ENCODE measurements at regions not wholly inside any gene's neighbourhood (a gene's known extent, or its start where the extent isn't known, plus 50 kb on each side); places are given as distances from the start of the nearest gene placed in this dataset.

- H3K27ac ChIP-seq (ENCODE audit: low read depth in 1 of 3, low read length in 2 of 3) = no peak overlapping the region
- FAIRE-seq = no peak
- no peaks in the 10 kb centered on the region for H3K4me1 ChIP-seq (ENCODE audit: control insufficient read depth in 3 of 3, insufficient read depth in 2 of 3, low read depth in 1 of 3, low read length in 2 of 3)
- H3K36me3 ChIP-seq (ENCODE audit: control insufficient read depth in 3 of 3, insufficient read depth in 2 of 3, low read depth in 1 of 3, low read length in 3 of 3) = no peaks in the 10 kb centered on the region
- DNase-seq = no peak
- 60 to 69% (median 61%) methylated on average over 4 of the region's 4 CpGs for WGBS, 3 donors
- H3K27me3 ChIP-seq (ENCODE audit: control insufficient read depth in 3 of 3, insufficient read depth in 3 of 3, low read length in 3 of 3) = peaks cover 0 to 21% (median 0%) of the 10 kb centered on the region in 3 donors
- peaks cover 0 to 2% of the 10 kb centered on the region in 2 donors for H3K9me3 ChIP-seq (ENCODE audit: control insufficient read depth in 2 of 2, insufficient read depth in 1 of 2, low read depth in 1 of 2, low read length in 1 of 2)
- no peak overlapping the region for H3K4me3 ChIP-seq (ENCODE audit: low read depth in 1 of 3, low read length in 3 of 3)
Observed at GRCh38 chr16:54576785-54577184, 290.2 kb upstream of the IRX3 start.

- Histone ChIP-seq H3K4me3 (ENCODE audit: low read depth in 1 of 3, low read length in 3 of 3) (no peak overlapping the region), H3K4me1 (ENCODE audit: control insufficient read depth in 3 of 3, insufficient read depth in 2 of 3, low read depth in 1 of 3, low read length in 2 of 3) (no peaks in the 10 kb centered on the region), H3K27me3 (ENCODE audit: control insufficient read depth in 3 of 3, insufficient read depth in 3 of 3, low read length in 3 of 3) (no peaks in the 10 kb centered on the region), H3K36me3 (ENCODE audit: control insufficient read depth in 3 of 3, insufficient read depth in 2 of 3, low read depth in 1 of 3, low read length in 3 of 3) (no peaks in the 10 kb centered on the region), H3K27ac (ENCODE audit: low read depth in 1 of 3, low read length in 2 of 3) (no peak overlapping the region), H3K9me3 (ENCODE audit: control insufficient read depth in 2 of 2, insufficient read depth in 1 of 2, low read depth in 1 of 2, low read length in 1 of 2) (no peaks in the 10 kb centered on the region)
- 61 to 69% (median 66%) methylated on average over 9 of the region's 9 CpGs for WGBS, 3 donors
- no peak for DNase-seq
- FAIRE-seq = no peak
Observed at GRCh38 chr16:54568906-54569807, 282.6 kb upstream of the IRX3 start.

DNA sequence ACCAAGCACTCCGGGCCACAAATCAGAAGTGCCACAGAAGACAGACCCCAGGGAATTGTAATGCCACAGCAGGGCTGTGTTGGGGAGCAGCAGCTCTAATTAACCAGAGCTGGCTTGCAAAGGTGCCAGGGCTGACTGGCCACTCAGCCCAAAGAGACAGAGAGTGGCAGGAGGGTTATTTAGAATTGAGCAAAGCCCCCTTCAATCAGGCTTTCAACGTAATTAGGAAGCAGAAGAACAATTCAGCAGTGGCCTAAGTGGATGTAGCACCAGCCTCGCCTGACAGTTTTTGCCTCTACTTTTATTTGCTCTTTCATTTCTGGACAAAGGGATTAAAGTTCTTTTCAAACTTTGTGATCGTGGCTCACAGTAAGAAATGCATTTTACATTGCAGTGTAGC is 278.3 kb upstream of the IRX3 start:
- DNase-seq (no peak), FAIRE-seq (no peak)
- 65 to 76% (median 71%) methylated on average over 4 of the region's 4 CpGs for WGBS, 3 donors
- H3K27ac ChIP-seq (ENCODE audit: low read depth in 1 of 3, low read length in 2 of 3) = no peak overlapping the region
- H3K9me3 ChIP-seq (ENCODE audit: control insufficient read depth in 2 of 2, insufficient read depth in 1 of 2, low read depth in 1 of 2, low read length in 1 of 2) = no peaks in the 10 kb centered on the region
- H3K36me3 ChIP-seq (ENCODE audit: control insufficient read depth in 3 of 3, insufficient read depth in 2 of 3, low read depth in 1 of 3, low read length in 3 of 3) = no peaks in the 10 kb centered on the region
- H3K4me3 ChIP-seq (ENCODE audit: low read depth in 1 of 3, low read length in 3 of 3) = no peak overlapping the region
- H3K4me1 ChIP-seq (ENCODE audit: control insufficient read depth in 3 of 3, insufficient read depth in 2 of 3, low read depth in 1 of 3, low read length in 2 of 3) = no peaks in the 10 kb centered on the region
- no peaks in the 10 kb centered on the region for H3K27me3 ChIP-seq (ENCODE audit: control insufficient read depth in 3 of 3, insufficient read depth in 3 of 3, low read length in 3 of 3)

DNA sequence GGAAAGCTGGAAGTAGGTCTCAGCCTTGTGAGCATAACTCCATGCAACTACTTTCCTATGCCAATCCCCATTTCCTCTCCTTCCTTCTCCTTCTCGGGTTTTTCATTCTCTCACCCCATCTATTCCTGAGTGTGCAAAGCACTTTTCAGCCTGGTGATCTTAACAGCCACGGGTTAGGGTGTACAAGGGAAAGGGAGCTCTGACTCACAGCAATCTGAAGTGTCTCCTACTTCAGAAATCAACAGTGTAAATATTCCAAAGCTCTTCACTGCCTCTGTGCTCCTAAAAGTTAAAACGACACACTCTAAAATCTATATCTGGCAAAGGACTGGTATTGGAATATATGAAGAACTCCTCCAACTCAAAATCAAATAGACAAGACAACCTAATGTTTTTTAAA is 268.0 kb upstream of the IRX3 start:
- WGBS, 3 donors = 70 to 79% (median 74%) methylated on average over 3 of the region's 3 CpGs
- Histone ChIP-seq H3K4me1 (ENCODE audit: control insufficient read depth in 3 of 3, insufficient read depth in 2 of 3, low read depth in 1 of 3, low read length in 2 of 3) (no peaks in the 10 kb centered on the region), H3K36me3 (ENCODE audit: control insufficient read depth in 3 of 3, insufficient read depth in 2 of 3, low read depth in 1 of 3, low read length in 3 of 3) (no peaks in the 10 kb centered on the region), H3K9me3 (ENCODE audit: control insufficient read depth in 2 of 2, insufficient read depth in 1 of 2, low read depth in 1 of 2, low read length in 1 of 2) (no peaks in the 10 kb centered on the region), H3K27ac (ENCODE audit: low read depth in 1 of 3, low read length in 2 of 3) (no peak overlapping the region), H3K27me3 (ENCODE audit: control insufficient read depth in 3 of 3, insufficient read depth in 3 of 3, low read length in 3 of 3) (no peaks in the 10 kb centered on the region), H3K4me3 (ENCODE audit: low read depth in 1 of 3, low read length in 3 of 3) (no peak overlapping the region)
- DNase-seq = no peak
- no peak for FAIRE-seq

- Histone ChIP-seq H3K36me3 (ENCODE audit: control insufficient read depth in 3 of 3, insufficient read depth in 2 of 3, low read depth in 1 of 3, low read length in 3 of 3) (no peaks in the 10 kb centered on the region), H3K27ac (ENCODE audit: low read depth in 1 of 3, low read length in 2 of 3) (no peak overlapping the region), H3K9me3 (ENCODE audit: control insufficient read depth in 2 of 2, insufficient read depth in 1 of 2, low read depth in 1 of 2, low read length in 1 of 2) (no peaks in the 10 kb centered on the region), H3K4me3 (ENCODE audit: low read depth in 1 of 3, low read length in 3 of 3) (no peak overlapping the region), H3K27me3 (ENCODE audit: control insufficient read depth in 3 of 3, insufficient read depth in 3 of 3, low read length in 3 of 3) (peaks cover 0 to 2% (median 0%) of the 10 kb centered on the region in 3 donors), H3K4me1 (ENCODE audit: control insufficient read depth in 3 of 3, insufficient read depth in 2 of 3, low read depth in 1 of 3, low read length in 2 of 3) (no peaks in the 10 kb centered on the region)
- no peak for DNase-seq
- no peak for FAIRE-seq
- WGBS, 3 donors = 85 to 94% (median 90%) methylated on average over 7 of the region's 7 CpGs
Observed at GRCh38 chr16:54548281-54548680, 261.7 kb upstream of the IRX3 start.

DNA sequence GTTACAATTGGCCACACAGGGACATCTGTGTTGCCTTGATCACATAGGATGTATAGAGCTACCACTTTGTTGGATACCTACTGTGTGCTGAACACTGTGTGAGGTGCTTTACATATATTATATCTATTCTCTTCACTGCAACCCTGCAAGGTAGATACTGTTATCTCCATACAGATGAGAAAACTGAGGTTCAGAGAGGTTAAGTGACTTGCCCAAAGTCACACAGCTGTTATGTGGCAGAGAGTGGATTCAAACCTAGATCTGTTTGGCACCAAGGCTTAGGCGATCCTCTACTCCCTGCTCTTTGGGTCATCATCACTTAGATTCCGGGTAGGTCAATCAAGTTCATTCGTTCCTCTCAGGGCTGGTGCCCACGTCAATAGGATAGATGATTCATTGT is 260.5 kb upstream of the IRX3 start:
- H3K36me3 ChIP-seq (ENCODE audit: control insufficient read depth in 3 of 3, insufficient read depth in 2 of 3, low read depth in 1 of 3, low read length in 3 of 3) = no peaks in the 10 kb centered on the region
- no peaks in the 10 kb centered on the region for H3K9me3 ChIP-seq (ENCODE audit: control insufficient read depth in 2 of 2, insufficient read depth in 1 of 2, low read depth in 1 of 2, low read length in 1 of 2)
- 71 to 87% (median 77%) methylated on average over 4 of the region's 4 CpGs for WGBS, 3 donors
- no peaks in the 10 kb centered on the region for H3K4me1 ChIP-seq (ENCODE audit: control insufficient read depth in 3 of 3, insufficient read depth in 2 of 3, low read depth in 1 of 3, low read length in 2 of 3)
- H3K27me3 ChIP-seq (ENCODE audit: control insufficient read depth in 3 of 3, insufficient read depth in 3 of 3, low read length in 3 of 3) = peaks cover 0 to 2% (median 0%) of the 10 kb centered on the region in 3 donors
- H3K27ac ChIP-seq (ENCODE audit: low read depth in 1 of 3, low read length in 2 of 3) = no peak overlapping the region
- FAIRE-seq = no peak
- H3K4me3 ChIP-seq (ENCODE audit: low read depth in 1 of 3, low read length in 3 of 3) = no peak overlapping the region
- no peak for DNase-seq

GRCh38 chr16:54546521-54546920 is 259.9 kb upstream of the IRX3 start:
- no peaks in the 10 kb centered on the region for H3K9me3 ChIP-seq (ENCODE audit: control insufficient read depth in 2 of 2, insufficient read depth in 1 of 2, low read depth in 1 of 2, low read length in 1 of 2)

DNA sequence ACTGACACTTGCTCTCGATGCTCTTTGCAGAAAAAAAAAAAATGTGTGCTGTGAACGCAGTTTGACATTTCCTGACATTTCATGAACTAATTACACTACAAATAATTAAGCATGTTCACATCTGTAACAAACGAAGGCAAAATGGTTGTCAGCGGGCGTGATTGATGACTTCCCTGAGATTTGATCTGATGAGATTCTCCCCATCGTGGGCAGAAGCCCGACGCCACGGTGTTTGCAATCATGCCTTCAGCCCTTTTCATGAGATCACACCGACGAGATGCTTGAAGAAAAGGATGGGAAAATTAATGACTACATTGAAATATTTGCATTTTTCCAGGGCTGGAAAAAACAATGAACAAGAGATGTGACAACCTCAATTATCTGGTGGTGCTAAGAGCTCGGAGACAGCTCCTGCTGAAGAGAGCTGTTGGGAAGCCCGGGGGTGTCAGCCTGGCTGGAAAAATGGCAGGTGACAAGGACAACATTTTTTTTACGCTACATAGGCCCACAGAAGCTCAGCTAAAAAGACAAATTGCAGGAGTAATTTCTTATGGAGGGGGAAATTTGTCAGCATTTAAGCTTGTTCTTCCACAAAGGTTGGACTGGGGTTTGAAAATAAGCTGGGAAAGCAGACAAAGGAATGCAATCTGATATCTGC is 259.4 kb upstream of the IRX3 start:
- Histone ChIP-seq H3K4me3 (ENCODE audit: low read depth in 1 of 3, low read length in 3 of 3) (no peak overlapping the region), H3K36me3 (ENCODE audit: control insufficient read depth in 3 of 3, insufficient read depth in 2 of 3, low read depth in 1 of 3, low read length in 3 of 3) (no peaks in the 10 kb centered on the region), H3K4me1 (ENCODE audit: control insufficient read depth in 3 of 3, insufficient read depth in 2 of 3, low read depth in 1 of 3, low read length in 2 of 3) (no peaks in the 10 kb centered on the region), H3K9me3 (ENCODE audit: control insufficient read depth in 2 of 2, insufficient read depth in 1 of 2, low read depth in 1 of 2, low read length in 1 of 2) (no peaks in the 10 kb centered on the region), H3K27ac (ENCODE audit: low read depth in 1 of 3, low read length in 2 of 3) (no peak overlapping the region), H3K27me3 (ENCODE audit: control insufficient read depth in 3 of 3, insufficient read depth in 3 of 3, low read length in 3 of 3) (peaks cover 0 to 2% (median 0%) of the 10 kb centered on the region in 3 donors)
- no peak for FAIRE-seq
- WGBS, 3 donors = 48 to 55% (median 55%) methylated on average over 14 of the region's 14 CpGs
- DNase-seq = no peak

More at GRCh38 chr16:54546521-54546920, 259.9 kb upstream of the IRX3 start:
- 40 to 55% (median 42%) methylated on average over 5 of the region's 5 CpGs for WGBS, 3 donors
- FAIRE-seq = no peak
- no peak overlapping the region for H3K27ac ChIP-seq (ENCODE audit: low read depth in 1 of 3, low read length in 2 of 3)
- H3K27me3 ChIP-seq (ENCODE audit: control insufficient read depth in 3 of 3, insufficient read depth in 3 of 3, low read length in 3 of 3) = peaks cover 0 to 2% (median 0%) of the 10 kb centered on the region in 3 donors
- H3K36me3 ChIP-seq (ENCODE audit: control insufficient read depth in 3 of 3, insufficient read depth in 2 of 3, low read depth in 1 of 3, low read length in 3 of 3) = no peaks in the 10 kb centered on the region
- no peak for DNase-seq
- no peaks in the 10 kb centered on the region for H3K4me1 ChIP-seq (ENCODE audit: control insufficient read depth in 3 of 3, insufficient read depth in 2 of 3, low read depth in 1 of 3, low read length in 2 of 3)
- H3K4me3 ChIP-seq (ENCODE audit: low read depth in 1 of 3, low read length in 3 of 3) = no peak overlapping the region

Measured in small intestine (tissue), 7 donors.